Astrocyte of the hippocampus (primary cell): ENCODE measurements at regions not wholly inside any gene's neighbourhood (a gene's known extent, or its start where the extent isn't known, plus 50 kb on each side); places are given as distances from the start of the nearest gene placed in this dataset.
"Not testable (repeated sequence)": the region's sequence is repeated elsewhere in the genome, so short reads cannot be mapped to it uniquely, and the experiment has no call there.

Source experiments
- DNase-seq: peaks from one replicate; pipeline ENCODE4 v3.0.0; 2011; ENCODE audit warnings: low read depth, low spot score

- no peak for DNase-seq
Measured at GRCh38 chr4:59484944-59485343, 1715.2 kb upstream of the ADGRL3 start.

- no peak for DNase-seq
Measured at GRCh38 chr4:59500103-59500502, 1700.0 kb upstream of the ADGRL3 start.

GRCh38 chr4:59503731-59504130, 1696.4 kb upstream of the ADGRL3 start:
- DNase-seq: no peak

GRCh38 chr4:59511809-59512208, 1688.3 kb upstream of the ADGRL3 start:
- not testable (repeated sequence) for DNase-seq

GRCh38 chr4:59517007-59517406, 1683.1 kb upstream of the ADGRL3 start:
- DNase-seq: no peak

- no peak for DNase-seq
Measured at GRCh38 chr4:59518005-59518823, 1681.9 kb upstream of the ADGRL3 start.

GRCh38 chr4:59525885-59526284, 1674.2 kb upstream of the ADGRL3 start:
- no peak for DNase-seq

GRCh38 chr4:59535541-59535940, 1664.6 kb upstream of the ADGRL3 start:
- no peak for DNase-seq

- no peak for DNase-seq
Measured at GRCh38 chr4:59536428-59536827, 1663.7 kb upstream of the ADGRL3 start.

- no peak for DNase-seq
Measured at GRCh38 chr4:59537246-59537886, 1662.8 kb upstream of the ADGRL3 start.

- no peak for DNase-seq
Measured at GRCh38 chr4:59539401-59539800, 1660.7 kb upstream of the ADGRL3 start.

- DNase-seq: no peak
Measured at GRCh38 chr4:59540311-59540710, 1659.8 kb upstream of the ADGRL3 start.

- DNase-seq: peak; percentile 11
Measured at GRCh38 chr4:59553063-59553720, 1646.9 kb upstream of the ADGRL3 start.

- DNase-seq: peak; percentile 20
Measured at GRCh38 chr4:59553721-59554091, 1646.4 kb upstream of the ADGRL3 start.

GRCh38 chr4:59556191-59556590, 1643.9 kb upstream of the ADGRL3 start:
- not testable (repeated sequence) for DNase-seq

GRCh38 chr4:59560141-59560648, 1639.9 kb upstream of the ADGRL3 start:
- not testable (repeated sequence) for DNase-seq

- no peak for DNase-seq
Measured at GRCh38 chr4:59565836-59566235, 1634.3 kb upstream of the ADGRL3 start.

- DNase-seq: no peak
Measured at GRCh38 chr4:59570860-59571476, 1629.2 kb upstream of the ADGRL3 start.

GRCh38 chr4:59571805-59572430, 1628.2 kb upstream of the ADGRL3 start:
- no peak for DNase-seq

- DNase-seq: no peak
Measured at GRCh38 chr4:59583845-59584568, 1616.1 kb upstream of the ADGRL3 start.
